ENCODE measurements at regions not wholly inside any gene's neighbourhood (a gene's known extent, or its start where the extent isn't known, plus 50 kb on each side); places are given as distances from the start of the nearest gene placed in this dataset.

DNA sequence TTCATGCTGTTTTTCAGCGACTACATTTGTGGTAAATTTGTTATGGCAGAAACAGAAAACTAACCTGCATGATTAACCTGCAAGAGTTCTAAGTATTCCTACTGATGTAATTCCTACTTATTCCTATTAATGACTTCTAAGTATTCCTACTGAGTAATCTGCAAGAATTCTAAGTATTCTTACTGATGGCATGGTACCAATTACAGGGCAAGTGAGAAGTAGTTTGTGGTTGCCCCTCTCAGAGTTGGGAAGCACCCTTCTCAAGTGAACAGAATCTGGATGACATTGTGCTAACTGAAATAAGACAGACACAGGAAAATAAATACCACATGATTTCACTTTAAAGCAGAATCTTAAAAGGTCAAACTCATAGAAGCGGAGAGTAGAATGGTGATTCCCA, 100.9 kb upstream of the CPNE8 start:
- Histone ChIP-seq H3K79me2 (ENCODE audit: insufficient read depth, low read length) (no peaks in the 10 kb centered on the region), H3K27ac (ENCODE audit: low read depth, low read length) (no peak overlapping the region), H3K9me3 (ENCODE audit: control insufficient read depth in 1 of 2, insufficient read depth in 1 of 2, low read depth in 1 of 2, low read length in 2 of 2) (no peaks in the 10 kb centered on the region), H3K9me2 (ENCODE audit: insufficient read depth) (0 out of 2 replicates have a peak, but pooled peaks cover 2% of the 10 kb centered on the region), H3K27me3 (ENCODE audit: insufficient read depth, low read length) (no peaks in the 10 kb centered on the region), H3K4me2 (ENCODE audit: low read length) (no peak overlapping the region), H3K9ac (ENCODE audit: low read length) (no peak overlapping the region), H3K4me3 (replicated peaks in 1 of 2; ENCODE audit: low read depth in 1 of 2, low read length in 2 of 2) (no peak overlapping the region), H3K36me3 (ENCODE audit: control insufficient read depth in 1 of 2, insufficient read depth in 2 of 2, low read length in 2 of 2) (no peaks in the 10 kb centered on the region), H3K4me1 (ENCODE audit: control insufficient read depth in 1 of 2, insufficient read depth in 2 of 2, low read length in 2 of 2) (no peaks in the 10 kb centered on the region), H2AFZ (ENCODE audit: low read depth, low read length, poor library complexity, severe bottlenecking) (no peak overlapping the region), H4K20me1 (ENCODE audit: insufficient read depth) (no peaks in the 10 kb centered on the region)
- intact Hi-C loops (cut with micrococcal nuclease): no loop called here
- DNase-seq (ENCODE audit: low read depth, low spot score) (no peak), ATAC-seq (no peak)
- RAD21 ChIA-PET (ENCODE audit: low non-redundant PET in 1 of 2, low total read pairs in 2 of 2, uncharacterized antibody in 2 of 2, unreplicated experiment in 2 of 2): no interaction called here
- CTCF ChIA-PET: no interaction called here
- no TSS peak for BruUV-seq (replicated peaks)
- POLR2A ChIA-PET: no interaction called here
- TF ChIP-seq FOSL1 (IDR thresholded peaks at IDR 0.05; ENCODE audit: low read depth) (no peak), POLR2A (IDR thresholded peaks at IDR 0.05; ENCODE audit: borderline replicate concordance, extremely low read depth, insufficient read depth, insufficient read length) (no peak), EGR1 (IDR thresholded peaks at IDR 0.05; ENCODE audit: low read depth) (no peak), YY1 (IDR thresholded peaks at IDR 0.05; ENCODE audit: extremely low read depth, insufficient replicate concordance, low read depth, low read length) (no peak), ZBTB33 (IDR thresholded peaks at IDR 0.05; ENCODE audit: extremely low read depth, insufficient replicate concordance, low read length) (no peak), SIN3A (IDR thresholded peaks at IDR 0.05; ENCODE audit: low read depth) (no peak)

DNA sequence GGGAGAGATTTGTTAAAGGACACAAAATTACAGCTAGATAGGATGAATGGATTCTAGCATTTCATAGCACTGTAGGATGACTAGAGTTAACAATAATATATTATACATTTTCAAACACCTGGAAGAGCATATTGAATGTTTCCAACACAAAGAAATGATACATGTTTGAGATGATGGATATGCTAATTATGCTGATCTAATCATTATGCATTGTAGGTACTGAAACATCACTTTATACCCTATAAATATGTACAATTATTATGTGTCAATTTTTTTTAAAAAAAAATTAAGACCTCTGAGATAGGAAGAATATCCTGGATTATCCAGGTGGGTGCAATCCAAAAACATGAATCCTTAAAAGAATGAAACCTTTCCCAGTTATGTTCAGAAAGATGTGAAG, 100.3 kb upstream of the CPNE8 start:
- no peak for ATAC-seq

More for the DNA sequence above, 100.3 kb upstream of the CPNE8 start:
- Histone ChIP-seq H2AFZ (ENCODE audit: low read depth, low read length, poor library complexity, severe bottlenecking) (no peak overlapping the region), H3K27me3 (ENCODE audit: insufficient read depth, low read length) (no peaks in the 10 kb centered on the region), H3K9ac (ENCODE audit: low read length) (no peak overlapping the region), H3K36me3 (ENCODE audit: control insufficient read depth in 1 of 2, insufficient read depth in 2 of 2, low read length in 2 of 2) (no peaks in the 10 kb centered on the region), H3K9me2 (ENCODE audit: insufficient read depth) (0 out of 2 replicates have a peak, but pooled peaks cover 2% of the 10 kb centered on the region), H3K4me2 (ENCODE audit: low read length) (no peak overlapping the region), H3K4me1 (ENCODE audit: control insufficient read depth in 1 of 2, insufficient read depth in 2 of 2, low read length in 2 of 2) (no peaks in the 10 kb centered on the region), H3K9me3 (ENCODE audit: control insufficient read depth in 1 of 2, insufficient read depth in 1 of 2, low read depth in 1 of 2, low read length in 2 of 2) (no peaks in the 10 kb centered on the region), H3K4me3 (replicated peaks in 1 of 2; ENCODE audit: low read depth in 1 of 2, low read length in 2 of 2) (no peak overlapping the region), H4K20me1 (ENCODE audit: insufficient read depth) (no peaks in the 10 kb centered on the region), H3K27ac (ENCODE audit: low read depth, low read length) (no peak overlapping the region), H3K79me2 (ENCODE audit: insufficient read depth, low read length) (no peaks in the 10 kb centered on the region)
- ChIA-PET POLR2A (no interaction called here), RAD21 (ENCODE audit: low non-redundant PET in 1 of 2, low total read pairs in 2 of 2, uncharacterized antibody in 2 of 2, unreplicated experiment in 2 of 2) (no interaction called here), CTCF (no interaction called here)
- BruUV-seq (replicated peaks): no TSS peak
- TF ChIP-seq ELF1 (IDR thresholded peaks at IDR 0.05; ENCODE audit: borderline replicate concordance, low read depth): no peak
- no peak for TF ChIP-seq CTCF (IDR thresholded peaks at IDR 0.05 in 2 of 3, conservative IDR thresholded peaks at IDR 0.05 in 1 of 3; ENCODE audit: borderline replicate concordance in 1 of 3, insufficient read depth in 1 of 3, low read depth in 2 of 3, low read length in 2 of 3)
- TF ChIP-seq SRF (IDR thresholded peaks at IDR 0.05; ENCODE audit: low read depth): no peak
- TF ChIP-seq CEBPB (IDR thresholded peaks at IDR 0.05; ENCODE audit: low read depth): no peak
- no peak for DNase-seq (ENCODE audit: low read depth, low spot score)
- intact Hi-C loops (cut with micrococcal nuclease): no loop called here
